Esophagus squamous epithelium (tissue), 4 donors: ENCODE measurements at regions not wholly inside any gene's neighbourhood (a gene's known extent, or its start where the extent isn't known, plus 50 kb on each side); places are given as distances from the start of the nearest gene placed in this dataset.

Source experiments
- POLR2A ChIP-seq, 4 donors: fragments of 450-650 bp; IDR thresholded peaks; one replicate each; pipeline ENCODE4 v1.6.1; 2017; ENCODE audit warnings: antibody characterized with exemption in 4 of 4, mild to moderate bottlenecking in 4 of 4, moderate library complexity in 3 of 4
- TF ChIP-seq, protein P1 (sequence below), 6 experiments: fragments of 450-650 bp in 4 of 6; fragments of 200-600 bp in 2 of 6; sonication (generic) in 2 of 6; IDR thresholded peaks; one replicate each; pipeline ENCODE4 v1.5.1; 2016 to 2019; ENCODE audit warnings: antibody characterized with exemption in 6 of 6, mild to moderate bottlenecking in 4 of 6, moderate library complexity in 4 of 6

GRCh38 chr6:14802514-14803160 is 443.2 kb upstream of the JARID2 start:
- TF ChIP-seq, protein P1, sequence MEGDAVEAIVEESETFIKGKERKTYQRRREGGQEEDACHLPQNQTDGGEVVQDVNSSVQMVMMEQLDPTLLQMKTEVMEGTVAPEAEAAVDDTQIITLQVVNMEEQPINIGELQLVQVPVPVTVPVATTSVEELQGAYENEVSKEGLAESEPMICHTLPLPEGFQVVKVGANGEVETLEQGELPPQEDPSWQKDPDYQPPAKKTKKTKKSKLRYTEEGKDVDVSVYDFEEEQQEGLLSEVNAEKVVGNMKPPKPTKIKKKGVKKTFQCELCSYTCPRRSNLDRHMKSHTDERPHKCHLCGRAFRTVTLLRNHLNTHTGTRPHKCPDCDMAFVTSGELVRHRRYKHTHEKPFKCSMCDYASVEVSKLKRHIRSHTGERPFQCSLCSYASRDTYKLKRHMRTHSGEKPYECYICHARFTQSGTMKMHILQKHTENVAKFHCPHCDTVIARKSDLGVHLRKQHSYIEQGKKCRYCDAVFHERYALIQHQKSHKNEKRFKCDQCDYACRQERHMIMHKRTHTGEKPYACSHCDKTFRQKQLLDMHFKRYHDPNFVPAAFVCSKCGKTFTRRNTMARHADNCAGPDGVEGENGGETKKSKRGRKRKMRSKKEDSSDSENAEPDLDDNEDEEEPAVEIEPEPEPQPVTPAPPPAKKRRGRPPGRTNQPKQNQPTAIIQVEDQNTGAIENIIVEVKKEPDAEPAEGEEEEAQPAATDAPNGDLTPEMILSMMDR (IDR thresholded peaks at IDR 0.05) = no peak
- TF ChIP-seq POLR2A (IDR thresholded peaks at IDR 0.05) = no peak
